HEK293 (cell line): ENCODE measurements at regions not wholly inside any gene's neighbourhood (a gene's known extent, or its start where the extent isn't known, plus 50 kb on each side); places are given as distances from the start of the nearest gene placed in this dataset.

Experiments used
- KLF10 ChIP-seq: fragments of 450-650 bp; IDR thresholded peaks from 2 replicates; pipeline ENCODE4 v1.5.1; 2018; ENCODE audit warnings: missing biosample characterization, mild to moderate bottlenecking, missing genetic modification characterization
- TRIM28 ChIP-seq: IDR thresholded peaks from 2 replicates; pipeline ENCODE4 v1.6.1; 2011; ENCODE audit warnings: low read length, control low read depth, borderline replicate concordance
- YY1 ChIP-seq: fragments of 450-650 bp; formaldehyde crosslinking; IDR thresholded peaks from 2 replicates; pipeline ENCODE4 v1.5.1; 2018; ENCODE audit warnings: missing biosample characterization, missing genetic modification characterization
- ZNF138 ChIP-seq: fragments of 450-650 bp; formaldehyde crosslinking; IDR thresholded peaks from 2 replicates; pipeline ENCODE4 v1.5.1; 2016; ENCODE audit warnings: missing biosample characterization, missing genetic modification characterization, borderline replicate concordance
- ZNF221 ChIP-seq: fragments of 450-650 bp; formaldehyde crosslinking; IDR thresholded peaks from 2 replicates; pipeline ENCODE4 v1.5.1; 2017; ENCODE audit warnings: missing biosample characterization, missing genetic modification characterization, borderline replicate concordance
- ZNF24 ChIP-seq: fragments of 450-650 bp; formaldehyde crosslinking; IDR thresholded peaks from 2 replicates; pipeline ENCODE4 v1.5.1; 2016; ENCODE audit warnings: missing biosample characterization, missing genetic modification characterization
- ZNF513 ChIP-seq: fragments of 450-650 bp; IDR thresholded peaks from 2 replicates; pipeline ENCODE4 v1.5.1; 2018; ENCODE audit warnings: missing biosample characterization, missing genetic modification characterization
- ZNF548 ChIP-seq: fragments of 450-650 bp; formaldehyde crosslinking; IDR thresholded peaks from 2 replicates; pipeline ENCODE4 v1.5.1; 2016; ENCODE audit warnings: missing biosample characterization, missing genetic modification characterization
- ZNF654 ChIP-seq: fragments of 450-650 bp; formaldehyde crosslinking; IDR thresholded peaks from 2 replicates; pipeline ENCODE4 v1.5.1; 2016; ENCODE audit warnings: low read depth, missing biosample characterization, missing genetic modification characterization
- ZNF704 ChIP-seq: fragments of 450-650 bp; formaldehyde crosslinking; IDR thresholded peaks from 2 replicates; pipeline ENCODE4 v1.5.1; 2016; ENCODE audit warnings: missing biosample characterization, missing genetic modification characterization
- ZNF777 ChIP-seq: fragments of 450-650 bp; formaldehyde crosslinking; IDR thresholded peaks from 2 replicates; pipeline ENCODE4 v1.5.1; 2017; ENCODE audit warnings: missing biosample characterization, missing genetic modification characterization, borderline replicate concordance
- TF ChIP-seq, protein P1 (sequence below): fragments of 450-650 bp; formaldehyde crosslinking; IDR thresholded peaks from 2 replicates; pipeline ENCODE4 v1.5.1; 2016; ENCODE audit warnings: missing biosample characterization, missing genetic modification characterization
- TF ChIP-seq, protein P2 (sequence below): fragments of 450-650 bp; formaldehyde crosslinking; IDR thresholded peaks from 2 replicates; pipeline ENCODE4 v1.5.1; 2016; ENCODE audit warnings: missing biosample characterization, missing genetic modification characterization
- TF ChIP-seq, protein P3 (sequence below): fragments of 450-650 bp; formaldehyde crosslinking; IDR thresholded peaks from 2 replicates; pipeline ENCODE4 v1.5.1; 2016; ENCODE audit warnings: missing biosample characterization, missing genetic modification characterization

GRCh38 chr6:100103931-100104330, 109.9 kb upstream of the MCHR2 start:
- TF ChIP-seq ZNF654 (tag by site-specific recombination), result no peak
- TF ChIP-seq, protein P1, sequence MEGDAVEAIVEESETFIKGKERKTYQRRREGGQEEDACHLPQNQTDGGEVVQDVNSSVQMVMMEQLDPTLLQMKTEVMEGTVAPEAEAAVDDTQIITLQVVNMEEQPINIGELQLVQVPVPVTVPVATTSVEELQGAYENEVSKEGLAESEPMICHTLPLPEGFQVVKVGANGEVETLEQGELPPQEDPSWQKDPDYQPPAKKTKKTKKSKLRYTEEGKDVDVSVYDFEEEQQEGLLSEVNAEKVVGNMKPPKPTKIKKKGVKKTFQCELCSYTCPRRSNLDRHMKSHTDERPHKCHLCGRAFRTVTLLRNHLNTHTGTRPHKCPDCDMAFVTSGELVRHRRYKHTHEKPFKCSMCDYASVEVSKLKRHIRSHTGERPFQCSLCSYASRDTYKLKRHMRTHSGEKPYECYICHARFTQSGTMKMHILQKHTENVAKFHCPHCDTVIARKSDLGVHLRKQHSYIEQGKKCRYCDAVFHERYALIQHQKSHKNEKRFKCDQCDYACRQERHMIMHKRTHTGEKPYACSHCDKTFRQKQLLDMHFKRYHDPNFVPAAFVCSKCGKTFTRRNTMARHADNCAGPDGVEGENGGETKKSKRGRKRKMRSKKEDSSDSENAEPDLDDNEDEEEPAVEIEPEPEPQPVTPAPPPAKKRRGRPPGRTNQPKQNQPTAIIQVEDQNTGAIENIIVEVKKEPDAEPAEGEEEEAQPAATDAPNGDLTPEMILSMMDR (tag by site-specific recombination), result no peak
- TF ChIP-seq YY1, result no peak
- no peak for TF ChIP-seq ZNF704
- TF ChIP-seq ZNF777 (tag by site-specific recombination), result no peak
- TF ChIP-seq, protein P2, sequence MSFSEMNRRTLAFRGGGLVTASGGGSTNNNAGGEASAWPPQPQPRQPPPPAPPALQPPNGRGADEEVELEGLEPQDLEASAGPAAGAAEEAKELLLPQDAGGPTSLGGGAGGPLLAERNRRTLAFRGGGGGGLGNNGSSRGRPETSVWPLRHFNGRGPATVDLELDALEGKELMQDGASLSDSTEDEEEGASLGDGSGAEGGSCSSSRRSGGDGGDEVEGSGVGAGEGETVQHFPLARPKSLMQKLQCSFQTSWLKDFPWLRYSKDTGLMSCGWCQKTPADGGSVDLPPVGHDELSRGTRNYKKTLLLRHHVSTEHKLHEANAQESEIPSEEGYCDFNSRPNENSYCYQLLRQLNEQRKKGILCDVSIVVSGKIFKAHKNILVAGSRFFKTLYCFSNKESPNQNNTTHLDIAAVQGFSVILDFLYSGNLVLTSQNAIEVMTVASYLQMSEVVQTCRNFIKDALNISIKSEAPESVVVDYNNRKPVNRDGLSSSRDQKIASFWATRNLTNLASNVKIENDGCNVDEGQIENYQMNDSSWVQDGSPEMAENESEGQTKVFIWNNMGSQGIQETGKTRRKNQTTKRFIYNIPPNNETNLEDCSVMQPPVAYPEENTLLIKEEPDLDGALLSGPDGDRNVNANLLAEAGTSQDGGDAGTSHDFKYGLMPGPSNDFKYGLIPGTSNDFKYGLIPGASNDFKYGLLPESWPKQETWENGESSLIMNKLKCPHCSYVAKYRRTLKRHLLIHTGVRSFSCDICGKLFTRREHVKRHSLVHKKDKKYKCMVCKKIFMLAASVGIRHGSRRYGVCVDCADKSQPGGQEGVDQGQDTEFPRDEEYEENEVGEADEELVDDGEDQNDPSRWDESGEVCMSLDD, result no peak
- TF ChIP-seq ZNF221 (tag by site-specific recombination), result no peak
- no peak for TF ChIP-seq ZNF513 (tag by site-specific recombination)
- no peak for TF ChIP-seq ZNF138 (tag by site-specific recombination)
- no peak for TF ChIP-seq KLF10 (tag by site-specific recombination)
- TF ChIP-seq TRIM28, result no peak
- TF ChIP-seq ZNF24 (tag by site-specific recombination), result no peak
- TF ChIP-seq, protein P3, sequence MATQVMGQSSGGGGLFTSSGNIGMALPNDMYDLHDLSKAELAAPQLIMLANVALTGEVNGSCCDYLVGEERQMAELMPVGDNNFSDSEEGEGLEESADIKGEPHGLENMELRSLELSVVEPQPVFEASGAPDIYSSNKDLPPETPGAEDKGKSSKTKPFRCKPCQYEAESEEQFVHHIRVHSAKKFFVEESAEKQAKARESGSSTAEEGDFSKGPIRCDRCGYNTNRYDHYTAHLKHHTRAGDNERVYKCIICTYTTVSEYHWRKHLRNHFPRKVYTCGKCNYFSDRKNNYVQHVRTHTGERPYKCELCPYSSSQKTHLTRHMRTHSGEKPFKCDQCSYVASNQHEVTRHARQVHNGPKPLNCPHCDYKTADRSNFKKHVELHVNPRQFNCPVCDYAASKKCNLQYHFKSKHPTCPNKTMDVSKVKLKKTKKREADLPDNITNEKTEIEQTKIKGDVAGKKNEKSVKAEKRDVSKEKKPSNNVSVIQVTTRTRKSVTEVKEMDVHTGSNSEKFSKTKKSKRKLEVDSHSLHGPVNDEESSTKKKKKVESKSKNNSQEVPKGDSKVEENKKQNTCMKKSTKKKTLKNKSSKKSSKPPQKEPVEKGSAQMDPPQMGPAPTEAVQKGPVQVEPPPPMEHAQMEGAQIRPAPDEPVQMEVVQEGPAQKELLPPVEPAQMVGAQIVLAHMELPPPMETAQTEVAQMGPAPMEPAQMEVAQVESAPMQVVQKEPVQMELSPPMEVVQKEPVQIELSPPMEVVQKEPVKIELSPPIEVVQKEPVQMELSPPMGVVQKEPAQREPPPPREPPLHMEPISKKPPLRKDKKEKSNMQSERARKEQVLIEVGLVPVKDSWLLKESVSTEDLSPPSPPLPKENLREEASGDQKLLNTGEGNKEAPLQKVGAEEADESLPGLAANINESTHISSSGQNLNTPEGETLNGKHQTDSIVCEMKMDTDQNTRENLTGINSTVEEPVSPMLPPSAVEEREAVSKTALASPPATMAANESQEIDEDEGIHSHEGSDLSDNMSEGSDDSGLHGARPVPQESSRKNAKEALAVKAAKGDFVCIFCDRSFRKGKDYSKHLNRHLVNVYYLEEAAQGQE (tag by site-specific recombination), result no peak
- TF ChIP-seq ZNF548 (tag by site-specific recombination), result no peak
